CD4-positive, alpha-beta T cell (primary cell): ENCODE measurements at regions not wholly inside any gene's neighbourhood (a gene's known extent, or its start where the extent isn't known, plus 50 kb on each side); places are given as distances from the start of the nearest gene placed in this dataset.

Experiments
- ATAC-seq: fragments of 200-7000 bp; cut with Tn5 transposase; one replicate; pipeline ENCODE4 v1.10.0; 2022; ENCODE audit warnings: mild to moderate bottlenecking; ENCODE audit not compliant: poor library complexity
- CTCF ChIA-PET: fragments of 350-600 bp; sonication (Branson Sonifier 250); formaldehyde crosslinking; loops from one replicate; lab custom pipeline; 2021; ENCODE audit warnings: antibody characterized with exemption, inconsistent platforms; lab: Charles Lee
- POLR2A ChIA-PET: fragments of 350-600 bp; sonication (Branson Sonifier 250); formaldehyde crosslinking; loops from one replicate; lab custom pipeline; 2021; ENCODE audit warnings: antibody characterized with exemption, inconsistent platforms; lab: Charles Lee
- DNase-seq, 14 experiments: peaks; one replicate each; pipeline ENCODE4 v3.0.0-alpha.2; 2013 to 2020; ENCODE audit warnings: mixed read lengths in 2 of 14
- H3K27ac ChIP-seq, 2 donors: one replicate each; pipeline versions ENCODE4 v1.5.1 to v1.7.0; 2013; ENCODE audit warnings: low read length in 2 of 2, low read depth in 1 of 2, mild to moderate bottlenecking in 1 of 2
- H3K27me3 ChIP-seq, 2 experiments: 1 replicate in 1 of 2; 2 replicates in 1 of 2; pipeline versions ENCODE4 v1.6.1 to v1.7.0; 2013; ENCODE audit warnings: low read length in 2 of 2, control low read depth in 1 of 2, mild to moderate bottlenecking in 1 of 2, moderate library complexity in 1 of 2; ENCODE audit not compliant: insufficient read depth in 2 of 2, control insufficient read depth in 1 of 2
- H3K36me3 ChIP-seq: one replicate; pipeline ENCODE4 v1.6.1; 2013; ENCODE audit warnings: low read length, control low read depth; ENCODE audit not compliant: insufficient read depth
- H3K4me1 ChIP-seq: one replicate; pipeline ENCODE4 v1.6.1; 2013; ENCODE audit warnings: low read length, control low read depth; ENCODE audit not compliant: insufficient read depth
- H3K4me3 ChIP-seq: one replicate; pipeline ENCODE4 v1.5.1; 2013; ENCODE audit warnings: mild to moderate bottlenecking, low read length, moderate library complexity
- H3K9me3 ChIP-seq, 2 experiments: 1 replicate in 1 of 2; 2 replicates in 1 of 2; pipeline versions ENCODE4 v1.6.1 to v1.7.0; 2013; ENCODE audit warnings: low read length in 2 of 2, mild to moderate bottlenecking in 2 of 2, control low read depth in 1 of 2, moderate library complexity in 1 of 2; ENCODE audit not compliant: control insufficient read depth in 1 of 2, insufficient read depth in 1 of 2
- H3K27ac Mint-ChIP-seq: one replicate; pipeline ENCODE4 v1.8.0; 2020; ENCODE audit warnings: mixed read lengths
- H3K27me3 Mint-ChIP-seq: one replicate; pipeline ENCODE4 v1.8.0; 2021; ENCODE audit warnings: mixed read lengths
- H3K36me3 Mint-ChIP-seq: one replicate; pipeline ENCODE4 v1.8.0; 2021; ENCODE audit warnings: low read depth, mixed read lengths
- H3K4me1 Mint-ChIP-seq: one replicate; pipeline ENCODE4 v1.8.0; 2021; ENCODE audit warnings: low read depth, mixed read lengths
- H3K4me3 Mint-ChIP-seq: one replicate; pipeline ENCODE4 v1.8.0; 2020; ENCODE audit warnings: mild to moderate bottlenecking, mixed read lengths
- H3K9me3 Mint-ChIP-seq: one replicate; pipeline ENCODE4 v1.8.0; 2020; ENCODE audit warnings: mixed read lengths
- CTCF ChIP-seq: fragments of 200-600 bp; IDR thresholded peaks from one replicate; pipeline ENCODE4 v1.8.0; 2022; ENCODE audit warnings: antibody characterized with exemption, mild to moderate bottlenecking
- intact Hi-C, 2 experiments: fragments of 100-400 bp; cut with DNase I in 1 of 2; cut with micrococcal nuclease in 1 of 2; formaldehyde crosslinking; loops; one replicate each; pipeline versions ENCODE4 v1.15.1 to v1.9.0; 2023 to 2025; cut with DNase I, micrococcal nuclease

GRCh38 chr10:130859427-130859826 lies 452.1 kb downstream of the TCERG1L start:
- Mint-ChIP-seq H3K9me3 (peaks cover 4% of the 10 kb centered on the region), H3K27ac (no peak overlapping the region), H3K27me3 (no peaks in the 10 kb centered on the region), H3K4me1 (no peaks in the 10 kb centered on the region), H3K36me3 (peaks cover 3% of the 10 kb centered on the region), H3K4me3 (no peak overlapping the region)
- POLR2A ChIA-PET, result no interaction called here
- CTCF ChIA-PET, result no interaction called here
- Histone ChIP-seq H3K9me3 (peaks cover 3 to 20% of the 10 kb centered on the region in 2 experiments), H3K27ac (no peak overlapping the region), H3K4me3 (no peak overlapping the region), H3K4me1 (no peaks in the 10 kb centered on the region), H3K36me3 (no peaks in the 10 kb centered on the region), H3K27me3 (no peaks in the 10 kb centered on the region)
- TF ChIP-seq CTCF, result no peak
- no peak for ATAC-seq
- DNase-seq, result no peak
- intact Hi-C loops, result no loop called here

DNA sequence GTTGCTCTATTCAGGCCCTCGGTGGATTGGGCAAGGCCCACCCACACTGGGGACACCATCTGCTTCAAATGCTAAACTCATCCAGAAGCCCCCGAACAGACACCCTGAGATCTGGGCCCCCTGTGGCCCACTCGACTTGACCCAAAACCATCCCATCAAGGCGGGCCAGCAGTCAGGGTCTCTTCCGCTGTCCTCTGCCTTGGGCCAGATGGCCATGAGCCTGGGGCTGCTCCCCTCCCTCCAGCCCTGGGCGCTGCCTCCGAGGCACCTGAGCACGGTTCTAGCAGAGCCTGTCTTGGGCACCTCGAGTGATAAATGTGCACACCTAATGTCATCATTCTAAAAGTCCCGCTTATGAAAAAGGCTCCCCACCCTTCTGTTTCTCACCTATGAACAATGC lies 449.4 kb downstream of the TCERG1L start:
- no peaks in the 10 kb centered on the region for H3K4me1 Mint-ChIP-seq
- no peaks in the 10 kb centered on the region for H3K36me3 Mint-ChIP-seq
- TF ChIP-seq CTCF, result no peak
- DNase-seq (no peak), ATAC-seq (no peak)
- Histone ChIP-seq H3K4me1 (no peaks in the 10 kb centered on the region), H3K4me3 (no peak overlapping the region), H3K27me3 (peaks cover 0 to 3% of the 10 kb centered on the region in 2 experiments), H3K36me3 (no peaks in the 10 kb centered on the region), H3K27ac (no peak overlapping the region), H3K9me3 (peaks cover 0 to 21% of the 10 kb centered on the region in 2 experiments)
- H3K4me3 Mint-ChIP-seq, result no peak overlapping the region
- H3K27ac Mint-ChIP-seq, result no peak overlapping the region
- CTCF ChIA-PET, result no interaction called here
- intact Hi-C loops, result loop anchor here in 1 of 2 experiments (5.0 kb wide), 1 partner anchor 120 kb away; no protein-coding TSS in a partner anchor
- POLR2A ChIA-PET, result no interaction called here
- H3K9me3 Mint-ChIP-seq, result no peaks in the 10 kb centered on the region
- H3K27me3 Mint-ChIP-seq, result no peaks in the 10 kb centered on the region

- no peaks in the 10 kb centered on the region for H3K9me3 Mint-ChIP-seq
- no peak overlapping the region for H3K27ac ChIP-seq
- H3K4me3 ChIP-seq, result no peak overlapping the region
- peaks cover 0 to 21% of the 10 kb centered on the region in 2 experiments for H3K9me3 ChIP-seq
- no peak overlapping the region for H3K27ac Mint-ChIP-seq
- H3K4me1 Mint-ChIP-seq, result no peaks in the 10 kb centered on the region
- no peaks in the 10 kb centered on the region for H3K27me3 Mint-ChIP-seq
- no peaks in the 10 kb centered on the region for H3K4me1 ChIP-seq
- no peak for TF ChIP-seq CTCF
- no peaks in the 10 kb centered on the region for H3K36me3 Mint-ChIP-seq
- H3K27me3 ChIP-seq, result peaks cover 0 to 3% of the 10 kb centered on the region in 2 experiments
- ATAC-seq, result no peak
- intact Hi-C loops, result loop anchor here in 1 of 2 experiments (5.0 kb wide), 1 partner anchor 120 kb away; no protein-coding TSS in a partner anchor
- POLR2A ChIA-PET, result no interaction called here
- no peaks in the 10 kb centered on the region for H3K36me3 ChIP-seq
- DNase-seq, result no peak
- H3K4me3 Mint-ChIP-seq, result no peak overlapping the region
- CTCF ChIA-PET, result no interaction called here
Observed at GRCh38 chr10:130862626-130863025, 448.9 kb downstream of the TCERG1L start.
